GM12878 (cell line): ENCODE measurements at regions not wholly inside any gene's neighbourhood (a gene's known extent, or its start where the extent isn't known, plus 50 kb on each side); places are given as distances from the start of the nearest gene placed in this dataset.

ENCODE experiments used
- ATAC-seq: fragments of 200-7000 bp; cut with Tn5 transposase; 3 replicates; pipeline ENCODE4 v1.9.1; 2020; ENCODE audit warnings: mild to moderate bottlenecking, moderate library complexity
- BruUV-seq: library from RNA; stranded (reverse); fragments of 400-500 nt; replicated peaks from 2 replicates; lab custom pipeline; 2021; lab: Mats Ljungman, UMichigan
- CTCF ChIA-PET: fragments of 300-600 bp; sonication (Branson Sonifier 250); formaldehyde crosslinking; extraction: SDS; loops from one replicate; lab custom pipeline; 2021; ENCODE audit warnings: inconsistent platforms; lab: Yijun Ruan, JAX
- POLR2A ChIA-PET: fragments of 350-600 bp; formaldehyde crosslinking; extraction: SDS; loops from one replicate; lab custom pipeline; 2021; ENCODE audit warnings: inconsistent platforms; lab: Charles Lee
- RAD21 ChIA-PET: fragments of 300-600 bp; sonication (Branson Sonifier 250); formaldehyde crosslinking; loops from one replicate; lab custom pipeline; 2023; ENCODE audit warnings: antibody characterized with exemption; ENCODE audit not compliant: unreplicated experiment; lab: Charles Lee
- SMC1A ChIA-PET: fragments of 300-600 bp; sonication (Branson Sonifier 250); formaldehyde crosslinking; loops from one replicate; lab custom pipeline; 2023; ENCODE audit not compliant: unreplicated experiment, uncharacterized antibody; lab: Charles Lee
- DNase-seq: peaks from one replicate; pipeline ENCODE4 v3.0.0-alpha.2; 2011; ENCODE audit warnings: low read depth, low spot score
- FAIRE-seq: peaks from 3 replicates; lab custom pipeline; 2011; peaks lifted over from hg19 to GRCh38; lab: Jason Lieb, UNC
- H2AFZ ChIP-seq: 2 replicates; pipeline ENCODE4 v1.6.0; 2011; ENCODE audit warnings: low read depth, low read length, control low read depth; ENCODE audit not compliant: control insufficient read depth
- H3K27ac ChIP-seq: 2 replicates; pipeline ENCODE4 v1.5.1; 2011; ENCODE audit warnings: control low read depth; ENCODE audit not compliant: control insufficient read depth, insufficient read depth
- H3K27me3 ChIP-seq, 2 experiments: replicated peaks in 1 of 2; 2 replicates each; pipeline versions ENCODE4 v1.6.0 to v1.6.1; 2011; ENCODE audit warnings: low read length in 1 of 2; ENCODE audit not compliant: control insufficient read depth in 2 of 2, insufficient read depth in 2 of 2
- H3K36me3 ChIP-seq, 2 experiments: 2 replicates each; pipeline ENCODE4 v1.5.1; 2011; ENCODE audit warnings: low read length in 1 of 2; ENCODE audit not compliant: control insufficient read depth in 2 of 2, insufficient read depth in 2 of 2
- H3K4me1 ChIP-seq: 2 replicates; pipeline ENCODE4 v1.6.1; 2011; ENCODE audit warnings: mild to moderate bottlenecking, low read length, moderate library complexity, mixed read lengths; ENCODE audit not compliant: control insufficient read depth, insufficient read depth
- H3K4me2 ChIP-seq: 2 replicates; pipeline ENCODE4 v1.6.0; 2011; ENCODE audit warnings: control low read depth; ENCODE audit not compliant: control insufficient read depth, insufficient read depth
- H3K4me3 ChIP-seq: fragments of 200-600 bp; sonication (generic); 2 replicates; pipeline ENCODE4 v1.5.1; 2016
- H3K79me2 ChIP-seq: 2 replicates; pipeline ENCODE4 v1.6.0; 2011; ENCODE audit warnings: low read length; ENCODE audit not compliant: control insufficient read depth, insufficient read depth
- H3K9ac ChIP-seq: 2 replicates; pipeline ENCODE4 v1.8.0; 2011; ENCODE audit warnings: low read length, control low read depth, mixed read lengths; ENCODE audit not compliant: control insufficient read depth, insufficient read depth
- H3K9me3 ChIP-seq: replicated peaks from 3 replicates; pipeline ENCODE4 v1.5.1; 2011; ENCODE audit warnings: mild to moderate bottlenecking, low read length; ENCODE audit not compliant: control insufficient read depth, insufficient read depth
- H4K20me1 ChIP-seq: 2 replicates; pipeline ENCODE4 v1.6.0; 2011; ENCODE audit not compliant: control insufficient read depth, insufficient read depth
- BACH1 ChIP-seq: fragments of 450-650 bp; IDR thresholded peaks from 2 replicates; pipeline ENCODE4 v1.6.1; 2017; ENCODE audit warnings: mild to moderate bottlenecking, borderline replicate concordance
- EED ChIP-seq: sonication (generic); IDR thresholded peaks from 2 replicates; pipeline ENCODE4 v1.6.1; 2016; ENCODE audit warnings: antibody characterized with exemption, low read depth
- ESRRA ChIP-seq: IDR thresholded peaks from 2 replicates; pipeline ENCODE4 v1.6.1; 2012; ENCODE audit warnings: mild to moderate bottlenecking, low read length, improper control_type of control experiment
- IRF5 ChIP-seq: fragments of 450-650 bp; IDR thresholded peaks from 2 replicates; pipeline ENCODE4 v1.6.1; 2017; ENCODE audit warnings: borderline replicate concordance
- JUND ChIP-seq: IDR thresholded peaks from 2 replicates; pipeline ENCODE4 v1.6.1; 2012; ENCODE audit warnings: low read depth, mild to moderate bottlenecking, low read length, improper control_type of control experiment, moderate library complexity
- MAX ChIP-seq: IDR thresholded peaks from 2 replicates; pipeline ENCODE4 v1.6.1; 2012; ENCODE audit warnings: low read depth, low read length, improper control_type of control experiment
- MEF2A ChIP-seq: IDR thresholded peaks from 2 replicates; pipeline ENCODE4 v1.6.1; 2011; ENCODE audit warnings: low read depth, mild to moderate bottlenecking, low read length, moderate library complexity; ENCODE audit not compliant: insufficient read depth
- MLLT1 ChIP-seq: fragments of 450-650 bp; IDR thresholded peaks from 2 replicates; pipeline ENCODE4 v1.6.1; 2016; ENCODE audit warnings: mild to moderate bottlenecking
- MXI1 ChIP-seq: fragments of 150-350 bp; IDR thresholded peaks from 2 replicates; pipeline ENCODE4 v1.6.1; 2011; ENCODE audit warnings: low read depth, mild to moderate bottlenecking, inconsistent platforms, low read length, improper control_type of control experiment
- NFYA ChIP-seq: IDR thresholded peaks from 2 replicates; pipeline ENCODE4 v1.6.1; 2011; ENCODE audit warnings: low read depth, mild to moderate bottlenecking, low read length, improper control_type of control experiment, borderline replicate concordance
- POLR2AphosphoS2 ChIP-seq: IDR thresholded peaks from 2 replicates; pipeline ENCODE4 v1.6.1; 2011; ENCODE audit warnings: low read depth, mild to moderate bottlenecking, low read length, improper control_type of control experiment, moderate library complexity
- POU2F2 ChIP-seq: IDR thresholded peaks from 3 replicates; pipeline ENCODE4 v1.6.1; 2011; ENCODE audit warnings: low read depth, mild to moderate bottlenecking, low read length, borderline replicate concordance
- RAD21 ChIP-seq: IDR thresholded peaks from 2 replicates; pipeline ENCODE4 v1.6.1; 2011; ENCODE audit warnings: mild to moderate bottlenecking, low read depth, low read length, moderate library complexity; ENCODE audit not compliant: insufficient read depth
- RELA ChIP-seq: fragments of 450-650 bp; IDR thresholded peaks from 2 replicates; pipeline ENCODE4 v1.8.0; 2014; ENCODE audit warnings: borderline replicate concordance; ENCODE audit not compliant: partially characterized antibody
- TBL1XR1 ChIP-seq: IDR thresholded peaks from 2 replicates; pipeline ENCODE4 v1.6.1; 2012; ENCODE audit warnings: low read depth, low read length, improper control_type of control experiment
- WRNIP1 ChIP-seq: IDR thresholded peaks from 2 replicates; pipeline ENCODE4 v1.6.1; 2011; ENCODE audit warnings: low read depth, low read length, improper control_type of control experiment, borderline replicate concordance
- ZBTB11 ChIP-seq: fragments of 450-650 bp; formaldehyde crosslinking; IDR thresholded peaks from 2 replicates; pipeline ENCODE4 v1.5.0; 2022; ENCODE audit warnings: mild to moderate bottlenecking, missing genetic modification characterization
- ZNF384 ChIP-seq: IDR thresholded peaks from 2 replicates; pipeline ENCODE4 v1.6.1; 2012; ENCODE audit warnings: low read depth, mild to moderate bottlenecking, low read length, improper control_type of control experiment, borderline replicate concordance
- WGBS: methylation state at CpG from one replicate; pipeline ENCODE4 v1.1.6; 2016; ENCODE audit warnings: low lambda C conversion rate; ENCODE audit not compliant: insufficient replicate concordance, insufficient coverage; ENCODE audit errors: missing lambda C conversion rate; 5-methylcytosine and 5-hydroxymethylcytosine counted together
- in situ Hi-C: fragments of 300-500 bp; cut with MboI; formaldehyde crosslinking; loops from 9 replicates; pipeline ENCODE4 v1.14.3; 2018; ENCODE audit warnings: mixed read lengths
- intact Hi-C: fragments of 100-400 bp; cut with micrococcal nuclease; formaldehyde crosslinking; loops from one replicate; pipeline ENCODE4 v1.14.2; 2022; ENCODE audit not compliant: unreplicated experiment

GRCh38 chr1:222043444-222044292, 301.8 kb upstream of the DUSP10 start:
- TF ChIP-seq BACH1 (no peak), ZNF384 (no peak), NFYA (no peak), POU2F2 (no peak), MAX (no peak), JUND (no peak), TBL1XR1 (no peak), POLR2AphosphoS2 (no peak), MXI1 (no peak), ZBTB11 (no peak), EED (no peak), IRF5 (no peak), MLLT1 (no peak), ESRRA (no peak), WRNIP1 (no peak), RELA (no peak), RAD21 (no peak), MEF2A (no peak)
- ATAC-seq, result no peak
- FAIRE-seq, result no peak
- Histone ChIP-seq H3K4me3 (no peak overlapping the region), H4K20me1 (no peaks in the 10 kb centered on the region), H3K27me3 (no peaks in the 10 kb centered on the region), H3K36me3 (no peaks in the 10 kb centered on the region), H3K4me2 (no peak overlapping the region), H3K27ac (no peak overlapping the region), H3K4me1 (peaks cover 5% of the 10 kb centered on the region), H3K9me3 (no peaks in the 10 kb centered on the region), H3K79me2 (no peaks in the 10 kb centered on the region), H3K9ac (no peak overlapping the region), H2AFZ (no peak overlapping the region)
- WGBS, result 54% methylated on average over 9 of the region's 9 CpGs
- RAD21 ChIA-PET, result no interaction called here
- DNase-seq, result no peak
- CTCF ChIA-PET, result interaction anchor here (0.6 to 0.7 kb wide), 3 partner anchors 145 to 518 kb away, joined by 3 read pairs; no protein-coding TSS in a partner anchor
- BruUV-seq, result no TSS peak
- in situ Hi-C loops, result no loop called here
- SMC1A ChIA-PET, result no interaction called here
- POLR2A ChIA-PET, result interaction anchor here (0.6 kb wide), 1 partner anchor 153 kb away, joined by 3 read pairs; no protein-coding TSS in a partner anchor
- intact Hi-C loops, result no loop called here
